ENCODE measurements at regions not wholly inside any gene's neighbourhood (a gene's known extent, or its start where the extent isn't known, plus 50 kb on each side); places are given as distances from the start of the nearest gene placed in this dataset.
A peak's percentile ranks its signal among the peaks of the same experiment; 100 is the strongest.

- Histone ChIP-seq H3K27me3 (replicated peaks) (no peaks in the 10 kb centered on the region), H3K27ac (no peak overlapping the region), H3K4me3 (no peak overlapping the region)
Observed at GRCh38 chr1:209383422-209383821, 200.1 kb upstream of the CAMK1G start.

DNA sequence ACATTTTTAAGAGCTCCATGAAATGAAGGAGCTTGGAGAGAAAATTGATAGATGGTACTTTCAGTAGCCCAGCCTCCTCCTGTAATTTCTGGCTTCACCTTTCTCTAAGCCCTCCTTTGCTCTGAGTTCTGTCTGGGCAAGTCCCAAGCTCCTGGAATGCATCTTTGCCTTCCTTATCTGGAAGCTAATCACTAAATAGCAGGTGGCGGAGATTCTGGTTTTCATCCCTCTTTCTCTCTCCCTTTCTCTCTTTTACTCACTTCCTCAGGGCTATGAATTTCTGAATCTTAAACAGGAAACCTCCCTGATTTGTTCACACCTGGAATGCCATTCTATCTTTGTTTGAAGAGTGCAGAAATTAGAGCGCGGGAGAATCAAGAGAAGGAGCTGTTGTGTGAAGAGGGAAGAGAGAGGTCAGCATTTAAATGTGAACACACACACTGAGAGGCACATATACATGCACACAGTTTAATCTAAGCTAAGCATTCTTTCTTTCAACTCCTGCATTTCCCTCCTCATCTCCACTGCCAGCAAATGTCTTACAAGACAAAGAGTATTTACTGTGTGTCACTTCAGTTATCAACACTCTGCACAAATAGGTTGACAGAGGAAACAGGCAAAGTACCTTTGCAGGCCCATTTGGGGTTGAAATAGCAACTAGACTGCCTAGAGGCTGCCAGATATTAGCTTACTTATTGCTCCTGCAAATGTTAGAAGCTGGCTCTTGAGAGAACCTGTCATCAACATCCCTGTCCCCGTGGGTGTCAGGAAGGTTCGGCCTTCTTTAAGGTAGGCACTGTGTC is 199.4 kb upstream of the CAMK1G start:
- DNase-seq (ENCODE audit: low read depth in 1 of 2, low spot score in 2 of 2), result no peak
- Histone ChIP-seq H3K36me3 (no peaks in the 10 kb centered on the region), H3K9me3 (replicated peaks) (0 out of 2 replicates have a peak, but pooled peaks cover 2% of the 10 kb centered on the region), H3K4me1 (replicated peaks) (peaks cover 19% of the 10 kb centered on the region), H3K27ac (no peak overlapping the region), H3K4me3 (no peak overlapping the region), H3K27me3 (replicated peaks) (no peaks in the 10 kb centered on the region)

More at GRCh38 chr1:209383422-209383821, 200.1 kb upstream of the CAMK1G start:
- no peak for DNase-seq (ENCODE audit: low read depth in 1 of 2, low spot score in 2 of 2)
- H3K36me3 ChIP-seq, result no peaks in the 10 kb centered on the region
- 0 out of 2 replicates have a peak, but pooled peaks cover 2% of the 10 kb centered on the region for H3K9me3 ChIP-seq (replicated peaks)
- peaks cover 12% of the 10 kb centered on the region for H3K4me1 ChIP-seq (replicated peaks)

DNA sequence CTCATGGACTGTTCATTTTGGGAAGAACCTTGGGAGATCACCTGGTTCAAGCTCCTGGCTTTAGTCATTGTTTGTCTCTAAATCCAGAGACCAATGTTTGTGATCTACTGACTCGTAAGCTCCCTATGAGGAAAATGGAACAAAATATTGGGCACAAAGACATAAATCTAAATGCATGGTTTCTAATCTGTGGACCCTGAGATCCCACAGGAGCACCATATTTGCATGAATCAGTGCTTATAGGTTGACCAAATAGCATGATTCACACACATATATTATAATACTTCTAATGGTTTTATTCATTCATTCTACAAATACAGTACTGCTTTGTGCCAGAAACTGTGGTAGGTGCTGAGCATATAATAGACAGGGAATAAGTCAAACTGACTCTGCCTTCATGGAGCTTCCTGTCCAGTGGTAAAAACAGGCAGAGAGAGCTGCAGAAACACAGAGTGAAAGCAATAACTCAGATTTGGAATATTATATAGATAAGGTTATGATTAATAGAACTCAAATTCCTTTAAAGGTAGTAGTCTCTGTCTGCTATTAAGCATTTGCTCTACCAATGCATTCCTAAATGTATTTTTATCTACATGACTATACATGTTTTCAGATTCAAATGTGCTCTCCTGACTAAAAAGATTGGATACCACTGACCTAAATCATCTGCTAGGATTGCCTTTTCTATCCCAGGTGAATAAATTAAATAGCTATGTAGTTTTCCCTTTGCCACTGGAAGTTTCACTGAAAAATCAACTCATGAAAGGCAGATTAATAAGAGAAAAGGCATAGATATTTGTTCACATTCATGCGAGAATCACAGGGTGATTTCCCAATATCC is 198.6 kb upstream of the CAMK1G start:
- DNase-seq (ENCODE audit: low read depth in 1 of 2, low spot score in 2 of 2), result no peak
- Histone ChIP-seq H3K9me3 (replicated peaks) (0 out of 2 replicates have a peak, but pooled peaks cover 2% of the 10 kb centered on the region), H3K4me3 (no peak overlapping the region), H3K4me1 (replicated peaks) (peaks cover 27% of the 10 kb centered on the region), H3K27ac (no peak overlapping the region), H3K27me3 (replicated peaks) (no peaks in the 10 kb centered on the region), H3K36me3 (no peaks in the 10 kb centered on the region)

- no peak for DNase-seq (ENCODE audit: low read depth in 1 of 2, low spot score in 2 of 2)
- Histone ChIP-seq H3K4me3 (no peak overlapping the region), H3K9me3 (replicated peaks) (0 out of 2 replicates have a peak, but pooled peaks cover under 1% of the 10 kb centered on the region), H3K4me1 (replicated peaks) (peaks cover 28% of the 10 kb centered on the region), H3K36me3 (no peaks in the 10 kb centered on the region), H3K27me3 (replicated peaks) (no peaks in the 10 kb centered on the region), H3K27ac (no peak overlapping the region)
Observed at GRCh38 chr1:209386156-209386555, 197.4 kb upstream of the CAMK1G start.

GRCh38 chr1:209387271-209387968 is 196.1 kb upstream of the CAMK1G start:
- Histone ChIP-seq H3K27ac (peak overlapping the region; percentile 38; the same call in 1 of the 2 replicates), H3K27me3 (replicated peaks) (no peaks in the 10 kb centered on the region)
- no peak for DNase-seq (ENCODE audit: low read depth in 1 of 2, low spot score in 2 of 2)

DNA sequence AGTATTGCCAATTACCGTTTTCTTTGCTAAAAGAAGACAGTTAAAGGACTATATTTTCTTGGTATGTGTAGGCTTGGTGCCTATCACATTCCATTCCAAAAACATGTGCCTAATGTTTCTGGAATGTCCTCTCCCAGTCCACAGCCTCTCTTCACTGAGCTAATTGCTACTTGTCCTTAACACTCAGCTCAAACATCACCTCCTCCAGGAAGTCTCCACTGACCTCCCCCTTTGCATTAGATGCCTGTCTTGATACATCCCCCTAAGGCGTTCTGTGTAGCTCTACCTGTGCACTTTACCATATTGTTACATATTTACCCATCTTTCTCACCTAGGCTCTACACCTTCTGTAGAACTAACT is 195.6 kb upstream of the CAMK1G start:
- H3K27me3 ChIP-seq (replicated peaks), result no peaks in the 10 kb centered on the region
- H3K9me3 ChIP-seq (replicated peaks), result no peaks in the 10 kb centered on the region
- no peak for DNase-seq (ENCODE audit: low read depth in 1 of 2, low spot score in 2 of 2)
- H3K27ac ChIP-seq, result peak overlapping the region; percentile 38; the same call in 1 of the 2 replicates
- H3K4me3 ChIP-seq, result no peak overlapping the region
- H3K36me3 ChIP-seq, result no peaks in the 10 kb centered on the region
- H3K4me1 ChIP-seq (replicated peaks), result peaks cover 28% of the 10 kb centered on the region

More at GRCh38 chr1:209387271-209387968, 196.1 kb upstream of the CAMK1G start:
- Histone ChIP-seq H3K4me3 (no peak overlapping the region), H3K36me3 (no peaks in the 10 kb centered on the region), H3K9me3 (replicated peaks) (no peaks in the 10 kb centered on the region), H3K4me1 (replicated peaks) (peaks cover 28% of the 10 kb centered on the region)

DNA sequence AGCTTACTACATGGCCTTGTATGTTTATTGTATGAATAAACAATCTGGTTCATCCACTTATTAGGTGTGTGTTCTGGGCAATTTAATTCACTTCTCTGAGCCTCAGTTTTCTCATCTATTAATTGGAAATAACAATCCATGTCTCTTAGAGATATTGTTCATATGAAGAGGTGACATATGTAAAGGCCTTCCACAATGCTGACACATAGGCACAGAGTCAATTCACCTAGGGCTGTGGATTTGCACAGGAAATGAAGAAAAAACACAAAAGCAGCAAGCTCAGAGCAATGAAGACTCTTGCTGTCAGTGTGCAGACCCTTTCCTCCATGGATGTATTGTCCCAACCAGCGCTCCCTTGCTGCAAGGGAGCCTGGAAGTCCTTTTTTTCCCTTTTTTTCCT is 195.2 kb upstream of the CAMK1G start:
- Histone ChIP-seq H3K9me3 (replicated peaks) (no peaks in the 10 kb centered on the region), H3K4me1 (replicated peaks) (peaks cover 28% of the 10 kb centered on the region), H3K4me3 (no peak overlapping the region), H3K27me3 (replicated peaks) (no peaks in the 10 kb centered on the region), H3K27ac (0 out of 2 replicates have a peak overlapping the region, but pooled peaks have one; percentile 38), H3K36me3 (no peaks in the 10 kb centered on the region)
- DNase-seq (ENCODE audit: low read depth in 1 of 2, low spot score in 2 of 2), result no peak

DNA sequence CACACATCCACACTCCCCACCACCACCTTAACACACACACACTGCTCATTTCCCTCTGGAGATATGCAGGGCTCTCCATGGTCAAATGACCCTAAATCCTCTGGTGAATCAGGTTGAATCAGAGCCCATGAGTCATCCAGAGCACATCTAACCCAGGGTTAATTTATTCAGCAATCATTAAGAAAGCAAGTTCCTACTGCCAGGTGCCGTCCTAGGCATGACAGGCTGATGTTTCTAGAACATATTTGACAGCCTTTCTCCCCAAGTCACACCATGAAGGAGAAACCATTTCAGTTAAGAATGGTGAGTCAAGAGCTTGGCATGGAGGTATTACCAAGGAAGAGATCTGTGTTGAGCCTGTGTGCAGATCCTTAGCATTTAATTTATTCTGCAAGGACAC is 194.3 kb upstream of the CAMK1G start:
- H3K9me3 ChIP-seq (replicated peaks), result no peaks in the 10 kb centered on the region
- H3K27me3 ChIP-seq (replicated peaks), result no peaks in the 10 kb centered on the region
- H3K4me3 ChIP-seq, result no peak overlapping the region
- peaks cover 28% of the 10 kb centered on the region for H3K4me1 ChIP-seq (replicated peaks)
- no peaks in the 10 kb centered on the region for H3K36me3 ChIP-seq
- peak; percentile 45 to 47 for DNase-seq (ENCODE audit: low read depth in 1 of 2, low spot score in 2 of 2)
- no peak overlapping the region; the same call in 1 of the 2 replicates for H3K27ac ChIP-seq

- Histone ChIP-seq H3K27ac (no peak overlapping the region), H3K27me3 (replicated peaks) (no peaks in the 10 kb centered on the region), H3K4me3 (no peak overlapping the region), H3K9me3 (replicated peaks) (no peaks in the 10 kb centered on the region), H3K36me3 (no peaks in the 10 kb centered on the region), H3K4me1 (replicated peaks) (peaks cover 28% of the 10 kb centered on the region)
- DNase-seq (ENCODE audit: low read depth in 1 of 2, low spot score in 2 of 2), result no peak
Observed at GRCh38 chr1:209389975-209390374, 193.5 kb upstream of the CAMK1G start.

DNA sequence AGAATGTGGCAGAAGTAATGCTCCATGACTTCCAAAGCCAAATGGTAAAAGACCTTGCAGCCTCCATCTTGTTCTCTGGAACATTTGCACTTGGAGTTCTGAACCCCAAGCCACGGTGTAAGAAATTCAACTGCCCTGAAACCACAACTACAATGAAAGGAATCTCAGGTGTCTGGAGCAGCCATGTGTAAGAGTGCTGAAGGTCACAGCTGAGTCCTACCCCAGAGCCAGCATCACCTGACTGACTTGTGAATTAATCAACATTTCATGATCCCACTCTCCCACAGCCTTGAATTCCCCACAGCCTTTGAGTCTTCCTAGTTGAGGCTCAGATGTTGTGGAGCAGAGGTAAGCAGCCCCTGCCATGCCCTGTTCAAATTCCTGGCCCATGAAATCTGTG is 192.8 kb upstream of the CAMK1G start:
- Histone ChIP-seq H3K4me1 (replicated peaks) (peaks cover 28% of the 10 kb centered on the region), H3K4me3 (no peak overlapping the region), H3K27me3 (replicated peaks) (no peaks in the 10 kb centered on the region), H3K36me3 (no peaks in the 10 kb centered on the region), H3K9me3 (replicated peaks) (no peaks in the 10 kb centered on the region), H3K27ac (no peak overlapping the region)
- DNase-seq (ENCODE audit: low read depth in 1 of 2, low spot score in 2 of 2), result no peak

DNA sequence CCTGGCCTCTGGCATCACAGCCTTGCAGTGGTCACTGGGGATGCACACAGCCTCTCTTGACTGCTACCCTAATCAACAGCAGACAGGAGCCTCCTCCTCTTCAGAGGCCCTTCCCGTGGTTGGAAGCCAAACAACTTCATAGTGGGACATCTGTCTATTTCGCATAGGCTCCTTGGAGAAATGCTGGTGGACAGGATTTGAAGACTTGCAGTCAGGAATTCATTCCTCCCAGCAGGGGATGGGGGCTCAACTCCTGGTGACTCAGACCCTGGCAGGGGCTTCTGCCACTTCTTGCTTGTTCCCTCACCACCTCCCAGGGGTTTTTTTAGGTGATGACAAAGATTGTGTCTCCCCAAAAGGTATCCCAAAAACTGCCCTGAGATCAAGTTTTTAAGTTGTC is 191.7 kb upstream of the CAMK1G start:
- Histone ChIP-seq H3K27me3 (replicated peaks) (no peaks in the 10 kb centered on the region), H3K9me3 (replicated peaks) (no peaks in the 10 kb centered on the region), H3K27ac (no peak overlapping the region), H3K4me1 (replicated peaks) (peaks cover 28% of the 10 kb centered on the region), H3K36me3 (no peaks in the 10 kb centered on the region), H3K4me3 (no peak overlapping the region)
- no peak for DNase-seq (ENCODE audit: low read depth in 1 of 2, low spot score in 2 of 2)

- H3K27me3 ChIP-seq (replicated peaks), result no peaks in the 10 kb centered on the region
- H3K4me1 ChIP-seq (replicated peaks), result peaks cover 26% of the 10 kb centered on the region
Observed at GRCh38 chr1:209395169-209395568, 188.3 kb upstream of the CAMK1G start.

DNA sequence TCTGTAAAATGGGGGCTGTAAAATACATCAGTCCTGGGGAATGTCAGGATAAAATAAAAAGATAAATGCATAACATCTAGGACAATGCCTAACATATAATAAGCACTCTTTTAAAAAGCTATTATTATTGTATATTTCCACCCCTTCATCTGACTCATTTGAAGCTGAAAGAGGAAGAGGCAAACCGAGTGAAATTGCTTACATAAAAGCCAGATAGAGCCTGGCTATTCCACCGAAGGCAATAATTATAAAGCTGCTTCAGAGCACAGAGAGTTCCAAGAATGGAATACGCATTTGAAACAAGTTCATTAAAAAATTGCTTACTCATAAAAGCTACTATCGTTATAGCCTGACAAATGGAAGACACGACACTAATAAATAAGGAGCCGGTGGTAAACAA is 186.1 kb upstream of the CAMK1G start:
- Histone ChIP-seq H3K27me3 (replicated peaks) (no peaks in the 10 kb centered on the region), H3K27ac (no peak overlapping the region), H3K4me3 (no peak overlapping the region), H3K4me1 (replicated peaks) (peaks cover 38% of the 10 kb centered on the region), H3K36me3 (no peaks in the 10 kb centered on the region), H3K9me3 (replicated peaks) (no peaks in the 10 kb centered on the region)
- DNase-seq (ENCODE audit: low read depth in 1 of 2, low spot score in 2 of 2), result no peak

More at GRCh38 chr1:209395169-209395568, 188.3 kb upstream of the CAMK1G start:
- Histone ChIP-seq H3K4me3 (no peak overlapping the region), H3K36me3 (no peaks in the 10 kb centered on the region), H3K9me3 (replicated peaks) (no peaks in the 10 kb centered on the region), H3K27ac (no peak overlapping the region)
- DNase-seq (ENCODE audit: low read depth in 1 of 2, low spot score in 2 of 2), result no peak

Data from SJSA1 (cell line).